Fibroblast of lung (primary cell): ENCODE measurements at regions not wholly inside any gene's neighbourhood (a gene's known extent, or its start where the extent isn't known, plus 50 kb on each side); places are given as distances from the start of the nearest gene placed in this dataset.

ENCODE experiments used
- DNase-seq, 2 donors: peaks; one replicate each; pipeline versions ENCODE4 v3.0.0 to v3.0.0-alpha.2; 2010; ENCODE audit warnings: low read depth in 2 of 2
- H2AFZ ChIP-seq: 2 replicates; pipeline ENCODE4 v1.5.1; 2012; ENCODE audit warnings: low read length, control low read depth, inconsistent platforms
- H3K27ac ChIP-seq: 2 replicates; pipeline ENCODE4 v1.5.1; 2011; ENCODE audit warnings: low read length, control low read depth; ENCODE audit not compliant: insufficient read depth
- H3K27me3 ChIP-seq: 2 replicates; pipeline ENCODE4 v1.5.1; 2011; ENCODE audit warnings: mild to moderate bottlenecking, low read length; ENCODE audit not compliant: control insufficient read depth, insufficient read depth
- H3K36me3 ChIP-seq: 2 replicates; pipeline ENCODE4 v1.5.1; 2011; ENCODE audit warnings: low read length; ENCODE audit not compliant: control insufficient read depth, insufficient read depth
- H3K4me1 ChIP-seq: 2 replicates; pipeline ENCODE4 v1.5.1; 2011; ENCODE audit warnings: low read length; ENCODE audit not compliant: control insufficient read depth, insufficient read depth; ENCODE audit errors: extremely low read depth
- H3K4me2 ChIP-seq: 2 replicates; pipeline ENCODE4 v1.5.1; 2011; ENCODE audit warnings: low read length, control low read depth; ENCODE audit not compliant: insufficient read depth; ENCODE audit errors: extremely low read depth
- H3K4me3 ChIP-seq, 4 experiments: fragments of 200-600 bp in 1 of 4; sonication (generic) in 1 of 4; replicated peaks in 1 of 4; 2 replicates each; pipeline ENCODE4 v1.5.1; 2011 to 2016; ENCODE audit warnings: low read length in 4 of 4, low read depth in 3 of 4, mild to moderate bottlenecking in 3 of 4, control low read depth in 2 of 4, inconsistent platforms in 1 of 4, mixed read lengths in 1 of 4; ENCODE audit not compliant: insufficient read depth in 1 of 4; ENCODE audit errors: control extremely low read depth in 1 of 4
- H3K79me2 ChIP-seq: 2 replicates; pipeline ENCODE4 v1.5.1; 2012; ENCODE audit warnings: mild to moderate bottlenecking, low read length, inconsistent platforms; ENCODE audit not compliant: control insufficient read depth, insufficient read depth
- H3K9ac ChIP-seq: 2 replicates; pipeline ENCODE4 v1.5.1; 2011; ENCODE audit warnings: mild to moderate bottlenecking, low read length, control low read depth; ENCODE audit not compliant: insufficient read depth
- H3K9me3 ChIP-seq: 2 replicates; pipeline ENCODE4 v1.5.1; 2012; ENCODE audit warnings: low read depth, low read length; ENCODE audit not compliant: control insufficient read depth, insufficient read depth
- H4K20me1 ChIP-seq: 2 replicates; pipeline ENCODE4 v1.5.1; 2011; ENCODE audit warnings: low read length; ENCODE audit not compliant: control insufficient read depth, insufficient read depth; ENCODE audit errors: extremely low read depth
- CTCF ChIP-seq, 2 donors: IDR thresholded peaks in 1 of 2; conservative IDR thresholded peaks in 1 of 2; 1 replicate in 1 of 2; 2 replicates in 1 of 2; pipeline ENCODE4 v1.5.1; 2011 to 2012; ENCODE audit warnings: low read length in 2 of 2, control low read depth in 1 of 2, inconsistent platforms in 1 of 2, low read depth in 1 of 2, mild to moderate bottlenecking in 1 of 2
- EZH2 ChIP-seq: IDR thresholded peaks from 2 replicates; pipeline ENCODE4 v1.5.1; 2012; ENCODE audit warnings: low read length, control low read depth, mild to moderate bottlenecking; ENCODE audit errors: missing control alignments

- TF ChIP-seq CTCF (conservative IDR thresholded peaks at IDR 0.05 in 1 of 2, IDR thresholded peaks at IDR 0.05 in 1 of 2; ENCODE audit: low read depth in 1 of 2, low read length in 2 of 2) (no peak), EZH2 (no peak)
- no peaks in the 10 kb centered on the region for H3K9me3 ChIP-seq
- H3K4me3 ChIP-seq = no peak overlapping the region
- no peaks in the 10 kb centered on the region for H3K27me3 ChIP-seq
- no peaks in the 10 kb centered on the region for H4K20me1 ChIP-seq
- peaks cover 11% of the 10 kb centered on the region for H3K4me1 ChIP-seq
- H3K36me3 ChIP-seq = no peaks in the 10 kb centered on the region
- no peak overlapping the region for H3K27ac ChIP-seq
- no peak overlapping the region for H2AFZ ChIP-seq
- no peak overlapping the region for H3K9ac ChIP-seq
- no peak overlapping the region for H3K4me2 ChIP-seq
- no peaks in the 10 kb centered on the region for H3K79me2 ChIP-seq
- DNase-seq = peak in 1 of 2 donors; percentile 49
Measured at GRCh38 chr21:39110431-39110830, 72.8 kb downstream of the PSMG1 start.

GRCh38 chr21:39109596-39110210 is 73.5 kb downstream of the PSMG1 start:
- peaks cover 7% of the 10 kb centered on the region for H3K4me1 ChIP-seq
- H4K20me1 ChIP-seq = no peaks in the 10 kb centered on the region
- H3K4me2 ChIP-seq = no peak overlapping the region
- H2AFZ ChIP-seq = no peak overlapping the region
- H3K4me3 ChIP-seq = no peak overlapping the region
- no peaks in the 10 kb centered on the region for H3K27me3 ChIP-seq
- no peaks in the 10 kb centered on the region for H3K79me2 ChIP-seq
- H3K36me3 ChIP-seq = no peaks in the 10 kb centered on the region
- DNase-seq = no peak
- no peaks in the 10 kb centered on the region for H3K9me3 ChIP-seq
- no peak for TF ChIP-seq CTCF (conservative IDR thresholded peaks at IDR 0.05 in 1 of 2, IDR thresholded peaks at IDR 0.05 in 1 of 2; ENCODE audit: low read depth in 1 of 2, low read length in 2 of 2)
- TF ChIP-seq EZH2 = no peak
- no peak overlapping the region for H3K27ac ChIP-seq
- no peak overlapping the region for H3K9ac ChIP-seq

GRCh38 chr21:39109163-39109530 is 74.1 kb downstream of the PSMG1 start:
- Histone ChIP-seq H3K9me3 (no peaks in the 10 kb centered on the region), H3K27ac (no peak overlapping the region), H3K4me2 (no peak overlapping the region), H3K36me3 (no peaks in the 10 kb centered on the region), H3K27me3 (no peaks in the 10 kb centered on the region), H3K4me3 (no peak overlapping the region), H3K4me1 (peaks cover 6% of the 10 kb centered on the region), H4K20me1 (no peaks in the 10 kb centered on the region), H2AFZ (no peak overlapping the region), H3K9ac (no peak overlapping the region), H3K79me2 (no peaks in the 10 kb centered on the region)
- TF ChIP-seq CTCF (conservative IDR thresholded peaks at IDR 0.05 in 1 of 2, IDR thresholded peaks at IDR 0.05 in 1 of 2; ENCODE audit: low read depth in 1 of 2, low read length in 2 of 2) (no peak), EZH2 (no peak)
- no peak for DNase-seq
